A549 (cell line): ENCODE measurements at regions not wholly inside any gene's neighbourhood (a gene's known extent, or its start where the extent isn't known, plus 50 kb on each side); places are given as distances from the start of the nearest gene placed in this dataset.

ENCODE experiments used
- ATAC-seq, 2 experiments: fragments of 200-7000 bp in 1 of 2; fragments of >200 bp in 1 of 2; cut with Nextera tagmentation in 1 of 2; cut with Tn5 transposase in 1 of 2; 3 replicates each; pipeline versions ENCODE4 v1.8.0 to v1.9.1; 2018 to 2020; ENCODE audit warnings: mild to moderate bottlenecking in 1 of 2, moderate library complexity in 1 of 2
- CTCF ChIA-PET: fragments of 300-600 bp; sonication (Branson Sonifier 250); formaldehyde crosslinking; extraction: SDS; loops from one replicate; lab custom pipeline; 2021; ENCODE audit warnings: antibody characterized with exemption, inconsistent platforms; lab: Yijun Ruan, JAX
- POLR2A ChIA-PET: fragments of 350-600 bp; formaldehyde crosslinking; extraction: SDS; loops from one replicate; lab custom pipeline; 2021; ENCODE audit warnings: antibody characterized with exemption, inconsistent platforms; lab: Yijun Ruan, JAX
- DNase-seq, 2 experiments: peaks; one replicate each; pipeline versions ENCODE4 v3.0.0 to v3.0.0-alpha.2; 2011 to 2016; ENCODE audit warnings: low read depth in 1 of 2, low spot score in 1 of 2
- FAIRE-seq: peaks from 2 replicates; lab custom pipeline; 2011; peaks lifted over from hg19 to GRCh38; lab: Jason Lieb, UNC
- H3K27ac ChIP-seq, 2 experiments: fragments of >200 bp; sonication (Bioruptor Twin); formaldehyde crosslinking; 3 replicates each; pipeline ENCODE4 v1.5.1; 2016 to 2017
- H3K4me1 ChIP-seq: fragments of >200 bp; sonication (Bioruptor Twin); formaldehyde crosslinking; 3 replicates; pipeline ENCODE4 v1.6.1; 2016
- H3K4me2 ChIP-seq: fragments of >200 bp; sonication (Bioruptor Twin); formaldehyde crosslinking; 3 replicates; pipeline ENCODE4 v1.6.1; 2016
- H3K4me3 ChIP-seq: fragments of >200 bp; sonication (Bioruptor Twin); formaldehyde crosslinking; 3 replicates; pipeline ENCODE4 v1.5.1; 2016
- H3K9me3 ChIP-seq: fragments of >200 bp; sonication (Bioruptor Twin); formaldehyde crosslinking; 3 replicates; pipeline ENCODE4 v1.6.1; 2016
- CBX2 ChIP-seq: fragments of 200-600 bp; sonication (generic); IDR thresholded peaks from 2 replicates; pipeline ENCODE4 v1.6.1; 2016; ENCODE audit warnings: low read depth, mild to moderate bottlenecking, borderline replicate concordance
- CBX8 ChIP-seq: fragments of 200-600 bp; sonication (generic); IDR thresholded peaks from 2 replicates; pipeline ENCODE4 v1.6.1; 2016
- CHD2 ChIP-seq: fragments of 150-350 bp; IDR thresholded peaks from 2 replicates; pipeline ENCODE4 v1.6.1; 2014; ENCODE audit warnings: low read length; ENCODE audit not compliant: partially characterized antibody
- FOSB ChIP-seq: fragments of 250-450 bp; sonication (Bioruptor Pico); IDR thresholded peaks from 2 replicates; pipeline ENCODE4 v1.5.0; 2020; ENCODE audit warnings: mild to moderate bottlenecking, moderate library complexity
- FOXS1 ChIP-seq: fragments of 250-450 bp; sonication (Bioruptor Pico); IDR thresholded peaks from 2 replicates; pipeline ENCODE4 v1.5.0; 2020; ENCODE audit warnings: mild to moderate bottlenecking, moderate library complexity
- GATA3 ChIP-seq: IDR thresholded peaks from 2 replicates; pipeline ENCODE4 v1.6.1; 2012; ENCODE audit warnings: borderline replicate concordance
- HDAC2 ChIP-seq: fragments of 200-600 bp; sonication (generic); IDR thresholded peaks from 2 replicates; pipeline ENCODE4 v1.6.1; 2016
- HMGXB4 ChIP-seq: fragments of 250-450 bp; sonication (Bioruptor Pico); IDR thresholded peaks from 2 replicates; pipeline ENCODE4 v1.5.0; 2021; ENCODE audit warnings: mild to moderate bottlenecking, moderate library complexity, borderline replicate concordance
- HOXA7 ChIP-seq: fragments of 250-450 bp; sonication (Bioruptor Pico); IDR thresholded peaks from 2 replicates; pipeline ENCODE4 v1.5.0; 2020; ENCODE audit warnings: mild to moderate bottlenecking, moderate library complexity
- HOXB13 ChIP-seq: fragments of 250-450 bp; sonication (Bioruptor Pico); IDR thresholded peaks from 2 replicates; pipeline ENCODE4 v1.5.0; 2020; ENCODE audit warnings: low read depth, mild to moderate bottlenecking, moderate library complexity
- HOXB5 ChIP-seq: fragments of 250-450 bp; sonication (Bioruptor Pico); IDR thresholded peaks from 2 replicates; pipeline ENCODE4 v1.5.0; 2020; ENCODE audit warnings: mild to moderate bottlenecking, moderate library complexity
- MAX ChIP-seq: IDR thresholded peaks from 2 replicates; pipeline ENCODE4 v1.6.1; 2012
- NR3C1 ChIP-seq: fragments of >200 bp; sonication (Bioruptor Twin); formaldehyde crosslinking; IDR thresholded peaks from 3 replicates; pipeline ENCODE4 v1.6.1; 2017
- PBX3 ChIP-seq: IDR thresholded peaks from 2 replicates; pipeline ENCODE4 v1.6.1; 2012
- PHF8 ChIP-seq: fragments of 200-600 bp; sonication (generic); IDR thresholded peaks from 2 replicates; pipeline ENCODE4 v1.6.1; 2016; ENCODE audit warnings: low read depth, mild to moderate bottlenecking, antibody characterized with exemption, moderate library complexity, borderline replicate concordance
- POLR2AphosphoS2 ChIP-seq: conservative IDR thresholded peaks from 2 replicates; pipeline ENCODE4 v1.6.1; 2012; ENCODE audit warnings: low read length, improper control_type of control experiment, inconsistent platforms
- RAD21 ChIP-seq, 2 experiments: fragments of >200 bp in 1 of 2; sonication (Bioruptor Twin) in 1 of 2; formaldehyde crosslinking in 1 of 2; IDR thresholded peaks in 1 of 2; conservative IDR thresholded peaks in 1 of 2; 2 replicates in 1 of 2; 3 replicates in 1 of 2; pipeline ENCODE4 v1.6.1; 2012 to 2018; ENCODE audit warnings: inconsistent platforms in 1 of 2
- RFX5 ChIP-seq: fragments of 450-650 bp; IDR thresholded peaks from 2 replicates; pipeline ENCODE4 v1.7.1; 2014; ENCODE audit warnings: antibody characterized with exemption, mild to moderate bottlenecking, moderate library complexity
- RNF2 ChIP-seq: fragments of 200-600 bp; sonication (generic); IDR thresholded peaks from 2 replicates; pipeline ENCODE4 v1.6.1; 2016; ENCODE audit warnings: low read depth, mild to moderate bottlenecking, antibody characterized with exemption, moderate library complexity, borderline replicate concordance
- SMC3 ChIP-seq: fragments of >200 bp; sonication (Bioruptor Twin); formaldehyde crosslinking; IDR thresholded peaks from 3 replicates; pipeline ENCODE4 v1.6.1; 2018; ENCODE audit warnings: inconsistent platforms
- TFCP2L1 ChIP-seq: fragments of 250-450 bp; sonication (Bioruptor Pico); IDR thresholded peaks from 2 replicates; pipeline ENCODE4 v1.5.0; 2021; ENCODE audit warnings: mild to moderate bottlenecking
- ZFP36 ChIP-seq: fragments of 450-650 bp; IDR thresholded peaks from 2 replicates; pipeline ENCODE4 v1.6.1; 2014; ENCODE audit warnings: borderline replicate concordance; ENCODE audit not compliant: partially characterized antibody
- ZSCAN20 ChIP-seq: fragments of 250-450 bp; sonication (Bioruptor Pico); IDR thresholded peaks from 2 replicates; pipeline ENCODE4 v1.8.0; 2022; ENCODE audit warnings: mild to moderate bottlenecking, moderate library complexity
- whole genome bisulfite sequencing: methylation state at CpG from one replicate; pipeline ENCODE4 v1.1.6; 2017; ENCODE audit errors: missing lambda C conversion rate; 5-methylcytosine and 5-hydroxymethylcytosine counted together
- TF ChIP-seq, protein P1 (sequence below): fragments of >200 bp; sonication (Bioruptor Twin); formaldehyde crosslinking; IDR thresholded peaks from 3 replicates; pipeline ENCODE4 v1.6.1; 2016
- TF ChIP-seq, protein P2 (sequence below): fragments of 450-650 bp; IDR thresholded peaks from 2 replicates; pipeline ENCODE4 v1.6.1; 2014; ENCODE audit warnings: antibody characterized with exemption
- TF ChIP-seq, protein P3 (sequence below): IDR thresholded peaks from 2 replicates; pipeline ENCODE4 v1.6.1; 2012; ENCODE audit warnings: low read depth, borderline replicate concordance
- TF ChIP-seq, protein P4 (sequence below): fragments of 150-350 bp; IDR thresholded peaks from 2 replicates; pipeline ENCODE4 v1.6.1; 2014; ENCODE audit warnings: low read depth, mild to moderate bottlenecking, low read length

- H3K9me3 ChIP-seq = no peaks in the 10 kb centered on the region
- POLR2A ChIA-PET = no interaction called here
- FAIRE-seq (no peak), DNase-seq (no peak), ATAC-seq (no peak)
- H3K4me3 ChIP-seq = no peak overlapping the region
- WGBS = 34% methylated on average over 6 of the region's 6 CpGs
- TF ChIP-seq FOSB (CRISPR knock-in tag) (no peak), HOXB13 (no peak), HMGXB4 (no peak), PHF8 (no peak), PBX3 (no peak), HDAC2 (no peak), CBX2 (no peak), CHD2 (no peak), HOXB5 (CRISPR knock-in tag) (no peak), RFX5 (no peak), SMC3 (no peak), GATA3 (no peak), CBX8 (no peak), POLR2AphosphoS2 (no peak)
- no peak overlapping the region for H3K27ac ChIP-seq
- no peak overlapping the region for H3K4me2 ChIP-seq
- no peaks in the 10 kb centered on the region for H3K4me1 ChIP-seq
- CTCF ChIA-PET = interaction anchor here (1.6 kb wide), 1 partner anchor 47 kb away, joined by 4 read pairs; no protein-coding TSS in a partner anchor
Observed at GRCh38 chr9:126166866-126167265, 159.8 kb upstream of the MVB12B start.

DNA sequence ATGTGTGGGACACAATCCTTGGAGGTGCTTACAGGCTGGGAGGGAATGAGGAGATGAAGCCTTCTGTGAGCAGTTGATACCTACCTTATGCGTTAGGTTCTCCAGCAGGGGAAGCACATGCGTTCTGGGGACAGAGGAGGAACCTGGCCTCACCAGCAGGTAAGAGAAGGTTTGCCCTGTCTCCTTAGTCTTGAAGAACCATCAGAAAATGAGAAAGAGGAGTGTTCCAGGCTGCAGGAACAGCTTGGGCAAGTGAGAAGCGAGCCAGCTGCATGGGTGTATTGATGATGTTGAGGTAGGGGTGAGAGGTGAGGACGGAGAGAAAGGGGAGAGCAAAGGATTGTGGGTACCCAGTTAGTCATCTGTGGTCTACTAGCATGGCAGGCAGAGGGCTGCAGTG, 156.9 kb upstream of the MVB12B start:
- FAIRE-seq (no peak), ATAC-seq (no peak), DNase-seq (no peak)
- no peak overlapping the region for H3K27ac ChIP-seq
- ChIA-PET POLR2A (no interaction called here), CTCF (interaction anchor here (0.6 to 1.0 kb wide), 2 partner anchors 10 to 19 kb away, joined by 3 read pairs; no protein-coding TSS in a partner anchor)
- no peak overlapping the region for H3K4me2 ChIP-seq
- no peaks in the 10 kb centered on the region for H3K9me3 ChIP-seq
- no peak overlapping the region for H3K4me3 ChIP-seq
- 40% methylated on average over 4 of the region's 4 CpGs for WGBS
- TF ChIP-seq PBX3 (no peak), ZSCAN20 (CRISPR knock-in tag) (no peak), TFCP2L1 (CRISPR knock-in tag) (no peak), MAX (no peak), NR3C1 (no peak), ZFP36 (no peak), HOXA7 (CRISPR knock-in tag) (no peak), RNF2 (no peak), FOXS1 (CRISPR knock-in tag) (no peak), RAD21 (conservative IDR thresholded peaks at IDR 0.05 in 1 of 2, IDR thresholded peaks at IDR 0.05 in 1 of 2) (no peak)
- TF ChIP-seq, protein P1, sequence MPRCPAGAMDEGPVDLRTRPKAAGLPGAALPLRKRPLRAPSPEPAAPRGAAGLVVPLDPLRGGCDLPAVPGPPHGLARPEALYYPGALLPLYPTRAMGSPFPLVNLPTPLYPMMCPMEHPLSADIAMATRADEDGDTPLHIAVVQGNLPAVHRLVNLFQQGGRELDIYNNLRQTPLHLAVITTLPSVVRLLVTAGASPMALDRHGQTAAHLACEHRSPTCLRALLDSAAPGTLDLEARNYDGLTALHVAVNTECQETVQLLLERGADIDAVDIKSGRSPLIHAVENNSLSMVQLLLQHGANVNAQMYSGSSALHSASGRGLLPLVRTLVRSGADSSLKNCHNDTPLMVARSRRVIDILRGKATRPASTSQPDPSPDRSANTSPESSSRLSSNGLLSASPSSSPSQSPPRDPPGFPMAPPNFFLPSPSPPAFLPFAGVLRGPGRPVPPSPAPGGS = no peak
- TF ChIP-seq, protein P2, sequence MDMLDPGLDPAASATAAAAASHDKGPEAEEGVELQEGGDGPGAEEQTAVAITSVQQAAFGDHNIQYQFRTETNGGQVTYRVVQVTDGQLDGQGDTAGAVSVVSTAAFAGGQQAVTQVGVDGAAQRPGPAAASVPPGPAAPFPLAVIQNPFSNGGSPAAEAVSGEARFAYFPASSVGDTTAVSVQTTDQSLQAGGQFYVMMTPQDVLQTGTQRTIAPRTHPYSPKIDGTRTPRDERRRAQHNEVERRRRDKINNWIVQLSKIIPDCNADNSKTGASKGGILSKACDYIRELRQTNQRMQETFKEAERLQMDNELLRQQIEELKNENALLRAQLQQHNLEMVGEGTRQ = no peak
- TF ChIP-seq, protein P3, sequence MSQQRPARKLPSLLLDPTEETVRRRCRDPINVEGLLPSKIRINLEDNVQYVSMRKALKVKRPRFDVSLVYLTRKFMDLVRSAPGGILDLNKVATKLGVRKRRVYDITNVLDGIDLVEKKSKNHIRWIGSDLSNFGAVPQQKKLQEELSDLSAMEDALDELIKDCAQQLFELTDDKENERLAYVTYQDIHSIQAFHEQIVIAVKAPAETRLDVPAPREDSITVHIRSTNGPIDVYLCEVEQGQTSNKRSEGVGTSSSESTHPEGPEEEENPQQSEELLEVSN = no peak
- TF ChIP-seq, protein P4, sequence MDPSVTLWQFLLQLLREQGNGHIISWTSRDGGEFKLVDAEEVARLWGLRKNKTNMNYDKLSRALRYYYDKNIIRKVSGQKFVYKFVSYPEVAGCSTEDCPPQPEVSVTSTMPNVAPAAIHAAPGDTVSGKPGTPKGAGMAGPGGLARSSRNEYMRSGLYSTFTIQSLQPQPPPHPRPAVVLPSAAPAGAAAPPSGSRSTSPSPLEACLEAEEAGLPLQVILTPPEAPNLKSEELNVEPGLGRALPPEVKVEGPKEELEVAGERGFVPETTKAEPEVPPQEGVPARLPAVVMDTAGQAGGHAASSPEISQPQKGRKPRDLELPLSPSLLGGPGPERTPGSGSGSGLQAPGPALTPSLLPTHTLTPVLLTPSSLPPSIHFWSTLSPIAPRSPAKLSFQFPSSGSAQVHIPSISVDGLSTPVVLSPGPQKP = no peak
- no peaks in the 10 kb centered on the region for H3K4me1 ChIP-seq
